ENCODE measurements at regions not wholly inside any gene's neighbourhood (a gene's known extent, or its start where the extent isn't known, plus 50 kb on each side); places are given as distances from the start of the nearest gene placed in this dataset.

DNA sequence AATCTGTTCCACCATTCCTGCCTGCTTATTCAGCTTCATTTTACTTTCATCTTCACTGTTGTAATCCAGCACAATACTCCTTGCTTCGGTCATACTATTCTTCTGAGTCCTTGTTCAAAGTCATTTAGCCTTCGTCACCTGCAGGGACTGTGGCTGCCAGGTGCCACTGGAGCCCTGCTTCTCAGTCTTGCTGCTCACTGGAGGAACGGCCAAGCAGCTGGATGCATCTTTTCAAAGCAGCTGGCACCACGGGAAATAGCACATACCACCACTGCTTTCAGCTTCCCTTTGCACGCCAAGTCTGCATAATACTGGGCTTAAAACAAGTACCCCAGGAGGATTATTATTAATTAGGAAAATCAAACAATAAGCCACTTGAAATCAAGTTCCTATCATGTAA lies 287.6 kb downstream of the BCHE start:
- TF ChIP-seq, protein P1, sequence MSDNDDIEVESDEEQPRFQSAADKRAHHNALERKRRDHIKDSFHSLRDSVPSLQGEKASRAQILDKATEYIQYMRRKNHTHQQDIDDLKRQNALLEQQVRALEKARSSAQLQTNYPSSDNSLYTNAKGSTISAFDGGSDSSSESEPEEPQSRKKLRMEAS (IDR thresholded peaks at IDR 0.05) = no peak
- no peak for TF ChIP-seq RAD21 (IDR thresholded peaks at IDR 0.05; ENCODE audit: low read depth)
- TF ChIP-seq TAF1 (IDR thresholded peaks at IDR 0.05; ENCODE audit: low read depth) = no peak
- TF ChIP-seq TCF12 (IDR thresholded peaks at IDR 0.05; ENCODE audit: low read depth) = no peak
- TF ChIP-seq CREB1 (IDR thresholded peaks at IDR 0.05; ENCODE audit: low read depth) = no peak
- TF ChIP-seq, protein P2, sequence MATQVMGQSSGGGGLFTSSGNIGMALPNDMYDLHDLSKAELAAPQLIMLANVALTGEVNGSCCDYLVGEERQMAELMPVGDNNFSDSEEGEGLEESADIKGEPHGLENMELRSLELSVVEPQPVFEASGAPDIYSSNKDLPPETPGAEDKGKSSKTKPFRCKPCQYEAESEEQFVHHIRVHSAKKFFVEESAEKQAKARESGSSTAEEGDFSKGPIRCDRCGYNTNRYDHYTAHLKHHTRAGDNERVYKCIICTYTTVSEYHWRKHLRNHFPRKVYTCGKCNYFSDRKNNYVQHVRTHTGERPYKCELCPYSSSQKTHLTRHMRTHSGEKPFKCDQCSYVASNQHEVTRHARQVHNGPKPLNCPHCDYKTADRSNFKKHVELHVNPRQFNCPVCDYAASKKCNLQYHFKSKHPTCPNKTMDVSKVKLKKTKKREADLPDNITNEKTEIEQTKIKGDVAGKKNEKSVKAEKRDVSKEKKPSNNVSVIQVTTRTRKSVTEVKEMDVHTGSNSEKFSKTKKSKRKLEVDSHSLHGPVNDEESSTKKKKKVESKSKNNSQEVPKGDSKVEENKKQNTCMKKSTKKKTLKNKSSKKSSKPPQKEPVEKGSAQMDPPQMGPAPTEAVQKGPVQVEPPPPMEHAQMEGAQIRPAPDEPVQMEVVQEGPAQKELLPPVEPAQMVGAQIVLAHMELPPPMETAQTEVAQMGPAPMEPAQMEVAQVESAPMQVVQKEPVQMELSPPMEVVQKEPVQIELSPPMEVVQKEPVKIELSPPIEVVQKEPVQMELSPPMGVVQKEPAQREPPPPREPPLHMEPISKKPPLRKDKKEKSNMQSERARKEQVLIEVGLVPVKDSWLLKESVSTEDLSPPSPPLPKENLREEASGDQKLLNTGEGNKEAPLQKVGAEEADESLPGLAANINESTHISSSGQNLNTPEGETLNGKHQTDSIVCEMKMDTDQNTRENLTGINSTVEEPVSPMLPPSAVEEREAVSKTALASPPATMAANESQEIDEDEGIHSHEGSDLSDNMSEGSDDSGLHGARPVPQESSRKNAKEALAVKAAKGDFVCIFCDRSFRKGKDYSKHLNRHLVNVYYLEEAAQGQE (IDR thresholded peaks at IDR 0.05; ENCODE audit: low read depth) = no peak
- TF ChIP-seq ZBTB7A (IDR thresholded peaks at IDR 0.05; ENCODE audit: low read depth) = no peak
- TF ChIP-seq EP300 (IDR thresholded peaks at IDR 0.05; ENCODE audit: borderline replicate concordance) = no peak
- no peak for TF ChIP-seq FOXM1 (IDR thresholded peaks at IDR 0.05; ENCODE audit: borderline replicate concordance, low read depth)
- TF ChIP-seq NFIC (IDR thresholded peaks at IDR 0.05) = no peak
- TF ChIP-seq, protein P3, sequence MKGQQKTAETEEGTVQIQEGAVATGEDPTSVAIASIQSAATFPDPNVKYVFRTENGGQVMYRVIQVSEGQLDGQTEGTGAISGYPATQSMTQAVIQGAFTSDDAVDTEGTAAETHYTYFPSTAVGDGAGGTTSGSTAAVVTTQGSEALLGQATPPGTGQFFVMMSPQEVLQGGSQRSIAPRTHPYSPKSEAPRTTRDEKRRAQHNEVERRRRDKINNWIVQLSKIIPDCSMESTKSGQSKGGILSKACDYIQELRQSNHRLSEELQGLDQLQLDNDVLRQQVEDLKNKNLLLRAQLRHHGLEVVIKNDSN (IDR thresholded peaks at IDR 0.05) = no peak

Data from Ishikawa (cell line).